ENCODE measurements at regions not wholly inside any gene's neighbourhood (a gene's known extent, or its start where the extent isn't known, plus 50 kb on each side); places are given as distances from the start of the nearest gene placed in this dataset.

DNA sequence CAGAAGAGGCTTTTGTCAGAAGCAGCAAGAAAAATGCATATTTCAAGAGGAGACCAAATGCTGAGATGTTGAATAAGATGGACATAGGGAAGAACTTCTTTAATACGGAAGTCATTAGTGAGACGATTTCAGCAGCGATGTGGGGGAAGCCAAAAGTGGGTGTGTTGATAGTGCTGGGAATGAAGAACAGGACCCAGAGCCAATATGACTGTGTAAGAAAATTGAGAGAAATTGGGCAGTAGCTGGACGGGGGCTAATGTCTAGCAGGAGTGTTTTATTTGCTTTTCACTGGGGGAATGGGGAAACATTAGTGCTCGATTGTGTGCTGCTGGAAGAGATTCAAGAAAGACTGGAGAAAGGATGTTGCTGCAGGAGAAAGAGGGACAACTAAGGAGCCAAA is 788.7 kb upstream of the KLHL29 start:
- TF ChIP-seq, protein P1, sequence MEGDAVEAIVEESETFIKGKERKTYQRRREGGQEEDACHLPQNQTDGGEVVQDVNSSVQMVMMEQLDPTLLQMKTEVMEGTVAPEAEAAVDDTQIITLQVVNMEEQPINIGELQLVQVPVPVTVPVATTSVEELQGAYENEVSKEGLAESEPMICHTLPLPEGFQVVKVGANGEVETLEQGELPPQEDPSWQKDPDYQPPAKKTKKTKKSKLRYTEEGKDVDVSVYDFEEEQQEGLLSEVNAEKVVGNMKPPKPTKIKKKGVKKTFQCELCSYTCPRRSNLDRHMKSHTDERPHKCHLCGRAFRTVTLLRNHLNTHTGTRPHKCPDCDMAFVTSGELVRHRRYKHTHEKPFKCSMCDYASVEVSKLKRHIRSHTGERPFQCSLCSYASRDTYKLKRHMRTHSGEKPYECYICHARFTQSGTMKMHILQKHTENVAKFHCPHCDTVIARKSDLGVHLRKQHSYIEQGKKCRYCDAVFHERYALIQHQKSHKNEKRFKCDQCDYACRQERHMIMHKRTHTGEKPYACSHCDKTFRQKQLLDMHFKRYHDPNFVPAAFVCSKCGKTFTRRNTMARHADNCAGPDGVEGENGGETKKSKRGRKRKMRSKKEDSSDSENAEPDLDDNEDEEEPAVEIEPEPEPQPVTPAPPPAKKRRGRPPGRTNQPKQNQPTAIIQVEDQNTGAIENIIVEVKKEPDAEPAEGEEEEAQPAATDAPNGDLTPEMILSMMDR (IDR thresholded peaks at IDR 0.05; ENCODE audit: borderline replicate concordance, extremely low read depth, low read length, poor library complexity, severe bottlenecking): no peak
- no peak for TF ChIP-seq EZH2 (IDR thresholded peaks at IDR 0.05; ENCODE audit: borderline replicate concordance, low read depth, low read length, severe bottlenecking)

Measured in DND-41 (cell line).